H1 (cell line): ENCODE measurements at regions not wholly inside any gene's neighbourhood (a gene's known extent, or its start where the extent isn't known, plus 50 kb on each side); places are given as distances from the start of the nearest gene placed in this dataset.

Source experiments
- EGR1 ChIP-seq: IDR thresholded peaks from 2 replicates; pipeline ENCODE4 v1.6.1; 2011; ENCODE audit warnings: low read depth, low read length, borderline replicate concordance
- RNF2 ChIP-seq: fragments of 200-900, 300-1000 bp; sonication (generic); IDR thresholded peaks from 2 replicates; pipeline ENCODE4 v1.7.1; 2016; ENCODE audit warnings: borderline replicate concordance, low read depth, mild to moderate bottlenecking, antibody characterized with exemption, low read length; ENCODE audit not compliant: poor library complexity, severe bottlenecking; ENCODE audit errors: missing control alignments
- RXRA ChIP-seq: IDR thresholded peaks from 2 replicates; pipeline ENCODE4 v1.6.1; 2011; ENCODE audit warnings: low read depth, mild to moderate bottlenecking, low read length, moderate library complexity; ENCODE audit not compliant: insufficient read depth
- TF ChIP-seq, protein P1 (sequence below): IDR thresholded peaks from 2 replicates; pipeline ENCODE4 v1.6.1; 2011; ENCODE audit warnings: low read length, improper control_type of control experiment

DNA sequence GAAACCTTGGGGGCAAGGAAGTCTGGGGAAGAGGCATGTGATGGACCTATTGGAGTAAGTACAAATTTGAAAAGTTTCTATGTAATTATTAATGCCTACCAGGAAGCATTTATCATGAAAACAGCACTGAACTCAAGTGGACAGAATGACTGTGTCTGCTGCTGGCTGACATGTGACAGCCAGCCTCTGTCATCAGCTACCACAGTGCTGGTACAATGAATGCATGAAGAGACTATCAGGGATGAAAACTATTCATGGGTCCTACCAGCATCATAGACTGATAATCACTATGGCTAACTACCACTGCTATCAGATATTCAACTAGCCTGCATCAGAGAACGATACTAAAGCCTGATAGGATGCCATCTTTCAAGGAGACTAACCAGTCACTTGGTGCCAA, 193.5 kb downstream of the RAP2B start (continued):
- TF ChIP-seq, protein P1, sequence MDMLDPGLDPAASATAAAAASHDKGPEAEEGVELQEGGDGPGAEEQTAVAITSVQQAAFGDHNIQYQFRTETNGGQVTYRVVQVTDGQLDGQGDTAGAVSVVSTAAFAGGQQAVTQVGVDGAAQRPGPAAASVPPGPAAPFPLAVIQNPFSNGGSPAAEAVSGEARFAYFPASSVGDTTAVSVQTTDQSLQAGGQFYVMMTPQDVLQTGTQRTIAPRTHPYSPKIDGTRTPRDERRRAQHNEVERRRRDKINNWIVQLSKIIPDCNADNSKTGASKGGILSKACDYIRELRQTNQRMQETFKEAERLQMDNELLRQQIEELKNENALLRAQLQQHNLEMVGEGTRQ: no peak
- TF ChIP-seq RNF2 (no peak), RXRA (no peak), EGR1 (no peak)
